ENCODE measurements at regions not wholly inside any gene's neighbourhood (a gene's known extent, or its start where the extent isn't known, plus 50 kb on each side); places are given as distances from the start of the nearest gene placed in this dataset.

DNA sequence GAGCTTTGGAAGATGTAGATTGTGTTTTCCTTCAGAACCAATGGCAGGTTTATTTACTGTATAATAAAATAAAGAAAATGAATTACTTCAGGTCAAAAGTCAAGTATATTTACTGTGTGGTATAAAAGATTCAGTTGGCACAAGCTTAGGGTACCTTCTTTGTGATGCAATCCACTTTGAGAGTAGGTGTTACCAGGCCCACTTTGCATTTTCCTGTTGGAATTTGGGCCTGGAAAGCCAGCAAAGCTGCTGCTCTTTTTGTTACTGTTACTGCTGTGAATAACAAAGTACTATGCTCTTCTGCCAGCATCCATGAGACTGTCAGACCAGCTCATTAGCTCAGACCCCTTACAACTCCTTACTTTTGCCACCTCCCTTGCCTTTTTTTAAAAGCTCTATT is 649.0 kb upstream of the SEL1L start:
- no peak overlapping the region for H3K4me3 ChIP-seq (ENCODE audit: low read depth, low read length, poor library complexity, severe bottlenecking)
- TF ChIP-seq EZH2 (IDR thresholded peaks at IDR 0.05; ENCODE audit: borderline replicate concordance, low read length): no peak
- TF ChIP-seq, protein P1, sequence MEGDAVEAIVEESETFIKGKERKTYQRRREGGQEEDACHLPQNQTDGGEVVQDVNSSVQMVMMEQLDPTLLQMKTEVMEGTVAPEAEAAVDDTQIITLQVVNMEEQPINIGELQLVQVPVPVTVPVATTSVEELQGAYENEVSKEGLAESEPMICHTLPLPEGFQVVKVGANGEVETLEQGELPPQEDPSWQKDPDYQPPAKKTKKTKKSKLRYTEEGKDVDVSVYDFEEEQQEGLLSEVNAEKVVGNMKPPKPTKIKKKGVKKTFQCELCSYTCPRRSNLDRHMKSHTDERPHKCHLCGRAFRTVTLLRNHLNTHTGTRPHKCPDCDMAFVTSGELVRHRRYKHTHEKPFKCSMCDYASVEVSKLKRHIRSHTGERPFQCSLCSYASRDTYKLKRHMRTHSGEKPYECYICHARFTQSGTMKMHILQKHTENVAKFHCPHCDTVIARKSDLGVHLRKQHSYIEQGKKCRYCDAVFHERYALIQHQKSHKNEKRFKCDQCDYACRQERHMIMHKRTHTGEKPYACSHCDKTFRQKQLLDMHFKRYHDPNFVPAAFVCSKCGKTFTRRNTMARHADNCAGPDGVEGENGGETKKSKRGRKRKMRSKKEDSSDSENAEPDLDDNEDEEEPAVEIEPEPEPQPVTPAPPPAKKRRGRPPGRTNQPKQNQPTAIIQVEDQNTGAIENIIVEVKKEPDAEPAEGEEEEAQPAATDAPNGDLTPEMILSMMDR (IDR thresholded peaks at IDR 0.05; ENCODE audit: low read length): no peak
- H3K9me2 ChIP-seq (ENCODE audit: low read depth, low read length): no peaks in the 10 kb centered on the region
- H3K79me2 ChIP-seq (ENCODE audit: insufficient read depth, low read length): no peaks in the 10 kb centered on the region
- H3K36me3 ChIP-seq (ENCODE audit: insufficient read depth, low read length): no peaks in the 10 kb centered on the region
- no peak overlapping the region for H3K4me2 ChIP-seq (ENCODE audit: low read length)
- no peaks in the 10 kb centered on the region for H3K9me3 ChIP-seq (ENCODE audit: low read length)
- H3K9ac ChIP-seq (ENCODE audit: low read length): no peak overlapping the region
- H3K27me3 ChIP-seq (ENCODE audit: insufficient read depth, low read length): no peaks in the 10 kb centered on the region
- no peaks in the 10 kb centered on the region for H4K20me1 ChIP-seq (ENCODE audit: insufficient read depth, low read length)
- no peaks in the 10 kb centered on the region for H3F3A ChIP-seq (ENCODE audit: insufficient read depth, low read length)
- H3K27ac ChIP-seq (ENCODE audit: low read depth, low read length, poor library complexity, severe bottlenecking): no peak overlapping the region
- H2AFZ ChIP-seq (ENCODE audit: low read length): no peak overlapping the region
- H3K4me1 ChIP-seq (ENCODE audit: insufficient read depth, low read length, severe bottlenecking): no peaks in the 10 kb centered on the region

DNA sequence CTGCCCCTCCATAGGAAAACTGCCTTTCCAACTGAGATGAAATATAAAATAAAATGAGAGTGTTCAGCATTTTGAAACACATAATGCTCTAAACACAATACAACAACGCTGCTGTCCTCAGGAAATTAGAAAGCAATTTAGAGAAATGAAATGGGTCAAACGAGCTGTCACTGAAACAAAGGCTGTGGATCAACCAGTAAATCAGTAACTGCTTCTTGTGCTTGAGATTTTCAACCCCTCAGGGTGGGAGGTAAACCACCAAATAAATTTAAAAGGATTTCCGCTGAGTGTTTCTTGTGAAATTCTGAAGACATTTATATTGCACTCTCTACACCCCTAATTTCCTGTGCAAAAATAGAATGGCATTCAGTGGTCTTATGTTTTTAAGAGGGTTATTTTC is 657.1 kb upstream of the SEL1L start:
- no peak overlapping the region for H3K4me3 ChIP-seq (ENCODE audit: low read depth, low read length, poor library complexity, severe bottlenecking)
- no peaks in the 10 kb centered on the region for H3F3A ChIP-seq (ENCODE audit: insufficient read depth, low read length)
- no peaks in the 10 kb centered on the region for H3K9me3 ChIP-seq (ENCODE audit: low read length)
- H4K20me1 ChIP-seq (ENCODE audit: insufficient read depth, low read length): no peaks in the 10 kb centered on the region
- TF ChIP-seq EZH2 (IDR thresholded peaks at IDR 0.05; ENCODE audit: borderline replicate concordance, low read length): no peak
- TF ChIP-seq, protein P1 (IDR thresholded peaks at IDR 0.05; ENCODE audit: low read length): no peak
- no peak overlapping the region for H3K9ac ChIP-seq (ENCODE audit: low read length)
- H2AFZ ChIP-seq (ENCODE audit: low read length): no peak overlapping the region
- no peaks in the 10 kb centered on the region for H3K79me2 ChIP-seq (ENCODE audit: insufficient read depth, low read length)
- no peaks in the 10 kb centered on the region for H3K27me3 ChIP-seq (ENCODE audit: insufficient read depth, low read length)
- no peak overlapping the region for H3K4me2 ChIP-seq (ENCODE audit: low read length)
- H3K36me3 ChIP-seq (ENCODE audit: insufficient read depth, low read length): no peaks in the 10 kb centered on the region
- H3K9me2 ChIP-seq (ENCODE audit: low read depth, low read length): no peaks in the 10 kb centered on the region
- H3K27ac ChIP-seq (ENCODE audit: low read depth, low read length, poor library complexity, severe bottlenecking): no peak overlapping the region
- no peaks in the 10 kb centered on the region for H3K4me1 ChIP-seq (ENCODE audit: insufficient read depth, low read length, severe bottlenecking)

DNA sequence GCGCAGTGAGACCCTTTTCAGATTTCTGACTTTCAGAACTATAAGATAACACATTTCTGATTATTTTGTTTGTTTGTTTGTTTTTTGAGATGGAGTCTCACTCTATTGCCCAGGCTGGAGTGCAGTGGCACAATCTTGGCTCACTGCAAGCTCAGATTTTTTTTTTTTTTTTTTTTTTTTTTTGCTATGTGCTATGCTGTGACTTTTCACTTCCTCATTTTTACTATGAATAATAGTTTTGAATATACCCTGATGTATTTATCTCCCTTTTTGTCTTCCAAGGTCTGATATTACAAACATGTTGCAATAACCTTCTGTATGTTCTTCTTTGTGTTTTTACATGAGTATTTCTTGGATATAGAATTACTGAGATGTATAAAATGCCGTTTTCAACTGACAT is 658.7 kb upstream of the SEL1L start:
- H3K9me3 ChIP-seq (ENCODE audit: low read length): no peaks in the 10 kb centered on the region

More for the DNA sequence above, 658.7 kb upstream of the SEL1L start:
- H3K27me3 ChIP-seq (ENCODE audit: insufficient read depth, low read length): no peaks in the 10 kb centered on the region
- H3K79me2 ChIP-seq (ENCODE audit: insufficient read depth, low read length): no peaks in the 10 kb centered on the region
- no peaks in the 10 kb centered on the region for H3F3A ChIP-seq (ENCODE audit: insufficient read depth, low read length)
- H3K27ac ChIP-seq (ENCODE audit: low read depth, low read length, poor library complexity, severe bottlenecking): no peak overlapping the region
- H3K4me3 ChIP-seq (ENCODE audit: low read depth, low read length, poor library complexity, severe bottlenecking): no peak overlapping the region
- no peaks in the 10 kb centered on the region for H3K4me1 ChIP-seq (ENCODE audit: insufficient read depth, low read length, severe bottlenecking)
- no peak overlapping the region for H3K4me2 ChIP-seq (ENCODE audit: low read length)
- no peak overlapping the region for H3K9ac ChIP-seq (ENCODE audit: low read length)
- no peaks in the 10 kb centered on the region for H3K36me3 ChIP-seq (ENCODE audit: insufficient read depth, low read length)
- H2AFZ ChIP-seq (ENCODE audit: low read length): no peak overlapping the region
- H3K9me2 ChIP-seq (ENCODE audit: low read depth, low read length): no peaks in the 10 kb centered on the region
- H4K20me1 ChIP-seq (ENCODE audit: insufficient read depth, low read length): no peaks in the 10 kb centered on the region
- no peak for TF ChIP-seq EZH2 (IDR thresholded peaks at IDR 0.05; ENCODE audit: borderline replicate concordance, low read length)
- TF ChIP-seq, protein P1 (IDR thresholded peaks at IDR 0.05; ENCODE audit: low read length): no peak
